ENCODE measurements at regions not wholly inside any gene's neighbourhood (a gene's known extent, or its start where the extent isn't known, plus 50 kb on each side); places are given as distances from the start of the nearest gene placed in this dataset.

DNA sequence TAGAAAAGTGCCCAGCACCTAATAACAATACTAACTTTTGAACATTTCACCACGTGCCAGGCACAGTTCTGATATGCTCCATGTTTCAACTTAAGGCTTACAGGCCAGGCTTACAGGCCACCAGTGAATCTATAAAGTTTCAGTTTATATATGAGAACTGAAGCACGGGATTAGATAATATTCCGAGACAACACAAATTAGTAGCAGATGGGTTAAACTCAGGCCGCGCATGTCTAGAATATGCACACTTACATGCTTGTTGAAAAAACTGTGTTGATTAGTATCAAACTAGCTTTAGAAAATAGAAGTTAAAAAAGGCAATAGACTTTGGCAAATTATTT, 587.9 kb downstream of the MTRR start:
- Mint-ChIP-seq H3K4me3 (peak overlapping the region; percentile 74), H3K27ac (peak overlapping the region; percentile 54), H3K9me3 (peaks cover 20% of the 10 kb centered on the region), H3K36me3 (peaks cover 9% of the 10 kb centered on the region), H3K27me3 (ENCODE audit: low read depth) (peaks cover 16% of the 10 kb centered on the region), H3K4me1 (peaks cover 7% of the 10 kb centered on the region)
- CTCF ChIA-PET = no interaction called here
- no peak for ATAC-seq
- no peak for TF ChIP-seq GTF2I (CRISPR knock-in tag; conservative IDR thresholded peaks at IDR 0.05)
- TF ChIP-seq TCF7 (CRISPR knock-in tag; IDR thresholded peaks at IDR 0.05; ENCODE audit: low read depth) = no peak
- TF ChIP-seq NR3C1 (CRISPR knock-in tag; conservative IDR thresholded peaks at IDR 0.05; ENCODE audit: low read depth) = no peak
- TF ChIP-seq ZNF121 (CRISPR knock-in tag; IDR thresholded peaks at IDR 0.05) = no peak
- TF ChIP-seq CREM (CRISPR knock-in tag; IDR thresholded peaks at IDR 0.05) = no peak
- TF ChIP-seq, protein P1, sequence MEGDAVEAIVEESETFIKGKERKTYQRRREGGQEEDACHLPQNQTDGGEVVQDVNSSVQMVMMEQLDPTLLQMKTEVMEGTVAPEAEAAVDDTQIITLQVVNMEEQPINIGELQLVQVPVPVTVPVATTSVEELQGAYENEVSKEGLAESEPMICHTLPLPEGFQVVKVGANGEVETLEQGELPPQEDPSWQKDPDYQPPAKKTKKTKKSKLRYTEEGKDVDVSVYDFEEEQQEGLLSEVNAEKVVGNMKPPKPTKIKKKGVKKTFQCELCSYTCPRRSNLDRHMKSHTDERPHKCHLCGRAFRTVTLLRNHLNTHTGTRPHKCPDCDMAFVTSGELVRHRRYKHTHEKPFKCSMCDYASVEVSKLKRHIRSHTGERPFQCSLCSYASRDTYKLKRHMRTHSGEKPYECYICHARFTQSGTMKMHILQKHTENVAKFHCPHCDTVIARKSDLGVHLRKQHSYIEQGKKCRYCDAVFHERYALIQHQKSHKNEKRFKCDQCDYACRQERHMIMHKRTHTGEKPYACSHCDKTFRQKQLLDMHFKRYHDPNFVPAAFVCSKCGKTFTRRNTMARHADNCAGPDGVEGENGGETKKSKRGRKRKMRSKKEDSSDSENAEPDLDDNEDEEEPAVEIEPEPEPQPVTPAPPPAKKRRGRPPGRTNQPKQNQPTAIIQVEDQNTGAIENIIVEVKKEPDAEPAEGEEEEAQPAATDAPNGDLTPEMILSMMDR (IDR thresholded peaks at IDR 0.05) = no peak
- TF ChIP-seq NFATC4 (CRISPR knock-in tag; IDR thresholded peaks at IDR 0.05) = no peak
- TF ChIP-seq ELF4 (CRISPR knock-in tag; IDR thresholded peaks at IDR 0.05; ENCODE audit: low read depth) = no peak
- TF ChIP-seq AR (CRISPR knock-in tag; IDR thresholded peaks at IDR 0.05) = no peak
- TF ChIP-seq ZNF219 (CRISPR knock-in tag; IDR thresholded peaks at IDR 0.05; ENCODE audit: borderline replicate concordance) = no peak
- no peak for TF ChIP-seq HMGXB4 (CRISPR knock-in tag; IDR thresholded peaks at IDR 0.05)
- TF ChIP-seq ATF1 (CRISPR knock-in tag; IDR thresholded peaks at IDR 0.05) = no peak
- TF ChIP-seq CDX4 (CRISPR knock-in tag; IDR thresholded peaks at IDR 0.05; ENCODE audit: borderline replicate concordance) = no peak
- TF ChIP-seq MLX (CRISPR knock-in tag; IDR thresholded peaks at IDR 0.05) = no peak
- TF ChIP-seq ZNF396 (CRISPR knock-in tag; IDR thresholded peaks at IDR 0.05; ENCODE audit: borderline replicate concordance) = no peak
- no peak for TF ChIP-seq HMGA2 (CRISPR knock-in tag; IDR thresholded peaks at IDR 0.05)
- no peak for TF ChIP-seq PRDM15 (CRISPR knock-in tag; IDR thresholded peaks at IDR 0.05)
- no peak for TF ChIP-seq NFYB (CRISPR knock-in tag; conservative IDR thresholded peaks at IDR 0.05; ENCODE audit: low read depth)
- TF ChIP-seq FOXP4 (CRISPR knock-in tag; IDR thresholded peaks at IDR 0.05) = no peak
- POLR2A ChIA-PET = no interaction called here
- DNase-seq (ENCODE audit: low spot score) = no peak
